Lower leg skin (tissue), 3 donors: ENCODE measurements at regions not wholly inside any gene's neighbourhood (a gene's known extent, or its start where the extent isn't known, plus 50 kb on each side); places are given as distances from the start of the nearest gene placed in this dataset.

Experiments used
- POLR2A ChIP-seq, 2 donors: fragments of 450-650 bp; IDR thresholded peaks; one replicate each; pipeline ENCODE4 v1.6.1; 2016 to 2017; ENCODE audit warnings: antibody characterized with exemption in 2 of 2, mild to moderate bottlenecking in 1 of 2, moderate library complexity in 1 of 2
- TF ChIP-seq, protein P1 (sequence below), 3 donors: fragments of 450-650 bp; IDR thresholded peaks; one replicate each; pipeline ENCODE4 v1.5.1; 2016; ENCODE audit warnings: antibody characterized with exemption in 3 of 3, mild to moderate bottlenecking in 3 of 3, moderate library complexity in 2 of 3

- TF ChIP-seq POLR2A (IDR thresholded peaks at IDR 0.05): no peak
- TF ChIP-seq, protein P1, sequence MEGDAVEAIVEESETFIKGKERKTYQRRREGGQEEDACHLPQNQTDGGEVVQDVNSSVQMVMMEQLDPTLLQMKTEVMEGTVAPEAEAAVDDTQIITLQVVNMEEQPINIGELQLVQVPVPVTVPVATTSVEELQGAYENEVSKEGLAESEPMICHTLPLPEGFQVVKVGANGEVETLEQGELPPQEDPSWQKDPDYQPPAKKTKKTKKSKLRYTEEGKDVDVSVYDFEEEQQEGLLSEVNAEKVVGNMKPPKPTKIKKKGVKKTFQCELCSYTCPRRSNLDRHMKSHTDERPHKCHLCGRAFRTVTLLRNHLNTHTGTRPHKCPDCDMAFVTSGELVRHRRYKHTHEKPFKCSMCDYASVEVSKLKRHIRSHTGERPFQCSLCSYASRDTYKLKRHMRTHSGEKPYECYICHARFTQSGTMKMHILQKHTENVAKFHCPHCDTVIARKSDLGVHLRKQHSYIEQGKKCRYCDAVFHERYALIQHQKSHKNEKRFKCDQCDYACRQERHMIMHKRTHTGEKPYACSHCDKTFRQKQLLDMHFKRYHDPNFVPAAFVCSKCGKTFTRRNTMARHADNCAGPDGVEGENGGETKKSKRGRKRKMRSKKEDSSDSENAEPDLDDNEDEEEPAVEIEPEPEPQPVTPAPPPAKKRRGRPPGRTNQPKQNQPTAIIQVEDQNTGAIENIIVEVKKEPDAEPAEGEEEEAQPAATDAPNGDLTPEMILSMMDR (IDR thresholded peaks at IDR 0.05): no peak
Measured at GRCh38 chr21:40912375-40912774, 65.4 kb upstream of the DSCAM start.
